Thyroid gland (tissue), 4 donors: ENCODE measurements at regions not wholly inside any gene's neighbourhood (a gene's known extent, or its start where the extent isn't known, plus 50 kb on each side); places are given as distances from the start of the nearest gene placed in this dataset.

Source experiments
- DNase-seq, 2 donors: peaks; one replicate each; pipeline ENCODE4 v3.0.0-alpha.2; 2019
- H3K27ac ChIP-seq, 3 donors: fragments of 200-600 bp; sonication (generic); 1 replicate in 2 of 3; 2 replicates in 1 of 3; pipeline ENCODE4 v1.5.1; 2016 to 2019; ENCODE audit warnings: mild to moderate bottlenecking in 1 of 3, moderate library complexity in 1 of 3
- H3K27me3 ChIP-seq: fragments of 200-600 bp; sonication (generic); one replicate; pipeline ENCODE4 v1.5.1; 2019
- H3K36me3 ChIP-seq, 2 donors: fragments of 200-600 bp; sonication (generic); one replicate each; pipeline ENCODE4 v1.5.1; 2016 to 2019
- H3K4me1 ChIP-seq, 2 donors: fragments of 200-600 bp; sonication (generic); one replicate each; pipeline ENCODE4 v1.5.1; 2017 to 2019
- H3K4me3 ChIP-seq, 3 donors: fragments of 200-600 bp; sonication (generic); replicated peaks in 1 of 3; 1 replicate in 2 of 3; 2 replicates in 1 of 3; pipeline ENCODE4 v1.5.1; 2016; ENCODE audit warnings: mild to moderate bottlenecking in 1 of 3
- H3K9me3 ChIP-seq: fragments of 200-600 bp; sonication (generic); one replicate; pipeline ENCODE4 v1.5.1; 2017
- POLR2A ChIP-seq, 2 donors: fragments of 450-650 bp; IDR thresholded peaks; one replicate each; pipeline ENCODE4 v1.6.1; 2017; ENCODE audit warnings: antibody characterized with exemption in 2 of 2, mild to moderate bottlenecking in 2 of 2, moderate library complexity in 1 of 2
- WGBS, 2 donors: methylation state at CpG; one replicate each; pipeline ENCODE4 v1.1.5; 2017; 5-methylcytosine and 5-hydroxymethylcytosine counted together
- intact Hi-C: fragments of 100-400 bp; cut with DNase I; formaldehyde crosslinking; loops from one replicate; pipeline ENCODE4 v1.15.1; 2023
- TF ChIP-seq, protein P1 (sequence below), 6 experiments: fragments of 200-600 bp in 3 of 6; fragments of 450-650 bp in 3 of 6; sonication (generic) in 3 of 6; IDR thresholded peaks; one replicate each; pipeline ENCODE4 v1.5.1; 2016 to 2019; ENCODE audit warnings: antibody characterized with exemption in 6 of 6, mild to moderate bottlenecking in 2 of 6, inconsistent platforms in 1 of 6, moderate library complexity in 1 of 6

DNA sequence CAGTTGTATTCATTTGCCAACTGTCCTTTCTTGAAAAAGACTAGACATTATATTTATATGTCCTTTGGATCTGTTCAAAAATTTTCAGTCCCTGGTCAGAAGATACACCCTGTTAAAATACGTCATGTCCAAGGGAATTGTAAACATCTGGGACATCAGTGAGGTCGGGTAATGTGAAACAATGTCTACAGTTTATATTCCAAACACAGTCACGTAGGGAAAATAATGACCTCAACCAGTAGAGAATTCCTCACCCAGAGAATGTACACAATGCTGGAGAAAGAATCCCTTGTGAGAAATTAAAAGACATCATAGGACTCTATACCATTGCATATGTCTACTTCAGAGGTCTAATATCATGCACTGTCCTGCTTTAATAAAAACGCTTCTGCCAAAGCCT is 888.0 kb upstream of the CHAC2 start:
- DNase-seq = no peak
- Histone ChIP-seq H3K4me3 (no peak overlapping the region), H3K4me1 (no peaks in the 10 kb centered on the region), H3K27me3 (no peaks in the 10 kb centered on the region), H3K27ac (no peak overlapping the region), H3K36me3 (no peaks in the 10 kb centered on the region), H3K9me3 (no peaks in the 10 kb centered on the region)
- TF ChIP-seq POLR2A (IDR thresholded peaks at IDR 0.05) = no peak
- TF ChIP-seq, protein P1, sequence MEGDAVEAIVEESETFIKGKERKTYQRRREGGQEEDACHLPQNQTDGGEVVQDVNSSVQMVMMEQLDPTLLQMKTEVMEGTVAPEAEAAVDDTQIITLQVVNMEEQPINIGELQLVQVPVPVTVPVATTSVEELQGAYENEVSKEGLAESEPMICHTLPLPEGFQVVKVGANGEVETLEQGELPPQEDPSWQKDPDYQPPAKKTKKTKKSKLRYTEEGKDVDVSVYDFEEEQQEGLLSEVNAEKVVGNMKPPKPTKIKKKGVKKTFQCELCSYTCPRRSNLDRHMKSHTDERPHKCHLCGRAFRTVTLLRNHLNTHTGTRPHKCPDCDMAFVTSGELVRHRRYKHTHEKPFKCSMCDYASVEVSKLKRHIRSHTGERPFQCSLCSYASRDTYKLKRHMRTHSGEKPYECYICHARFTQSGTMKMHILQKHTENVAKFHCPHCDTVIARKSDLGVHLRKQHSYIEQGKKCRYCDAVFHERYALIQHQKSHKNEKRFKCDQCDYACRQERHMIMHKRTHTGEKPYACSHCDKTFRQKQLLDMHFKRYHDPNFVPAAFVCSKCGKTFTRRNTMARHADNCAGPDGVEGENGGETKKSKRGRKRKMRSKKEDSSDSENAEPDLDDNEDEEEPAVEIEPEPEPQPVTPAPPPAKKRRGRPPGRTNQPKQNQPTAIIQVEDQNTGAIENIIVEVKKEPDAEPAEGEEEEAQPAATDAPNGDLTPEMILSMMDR (IDR thresholded peaks at IDR 0.05) = no peak
- intact Hi-C loops = no loop called here
- WGBS, 2 donors = 84 to 93% methylated on average over 4 of the region's 4 CpGs

DNA sequence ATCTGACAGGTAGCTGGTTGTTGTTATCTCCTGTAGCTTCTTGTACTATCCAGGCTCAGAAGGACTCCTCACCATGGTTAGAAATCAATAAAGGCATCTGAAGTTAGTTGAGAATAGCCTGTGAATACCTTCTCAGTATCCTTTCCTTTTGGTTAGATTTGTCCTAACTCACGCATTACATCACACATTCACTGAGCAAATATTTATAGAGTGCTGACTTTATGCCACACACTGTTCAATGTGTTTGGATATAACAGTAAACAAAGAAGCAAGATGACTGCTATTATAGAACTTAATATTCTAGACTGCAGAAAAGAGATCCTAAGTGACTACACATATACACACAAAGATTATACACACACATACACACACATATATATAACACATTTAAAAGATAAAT is 889.9 kb upstream of the CHAC2 start:
- Histone ChIP-seq H3K4me1 (no peaks in the 10 kb centered on the region), H3K27ac (no peak overlapping the region), H3K4me3 (no peak overlapping the region), H3K27me3 (no peaks in the 10 kb centered on the region), H3K9me3 (no peaks in the 10 kb centered on the region), H3K36me3 (no peaks in the 10 kb centered on the region)
- intact Hi-C loops = no loop called here
- DNase-seq = no peak
- TF ChIP-seq, protein P1 (IDR thresholded peaks at IDR 0.05) = no peak
- TF ChIP-seq POLR2A (IDR thresholded peaks at IDR 0.05) = no peak
- WGBS, 2 donors = 95 to 100% methylated on average over 1 of the region's 1 CpG

DNA sequence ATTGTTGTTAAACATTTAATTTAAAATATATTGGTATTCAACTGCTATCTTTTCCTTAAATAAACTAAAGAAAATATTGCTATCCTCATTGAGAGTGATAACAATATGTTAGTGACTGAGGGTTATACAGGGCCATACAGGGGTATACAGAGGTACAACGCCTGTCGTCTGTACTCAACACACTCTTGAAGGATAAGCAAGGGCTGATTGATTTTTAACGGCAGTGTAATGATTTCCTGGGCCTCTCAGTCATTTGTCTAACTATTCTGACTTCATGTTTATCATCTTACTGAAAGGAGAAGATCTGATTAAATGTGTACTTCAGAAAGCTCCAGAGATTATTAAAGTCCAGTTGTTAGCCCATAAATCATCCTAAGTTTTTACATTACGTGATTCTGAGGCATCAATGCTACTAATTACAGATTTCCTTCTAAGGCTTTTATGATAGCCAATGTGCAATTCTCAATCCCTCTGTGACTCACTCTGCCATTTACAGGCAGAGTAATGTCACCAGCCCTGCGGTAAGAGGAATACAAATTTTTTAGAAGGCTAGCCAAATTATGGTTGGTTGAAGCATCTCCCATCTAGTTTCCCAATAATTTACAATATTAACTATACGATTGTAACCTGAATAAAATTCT is 893.0 kb upstream of the CHAC2 start:
- 80 to 82% methylated on average over 6 of the region's 6 CpGs for WGBS, 2 donors
- intact Hi-C loops = no loop called here
- H3K36me3 ChIP-seq = no peaks in the 10 kb centered on the region
- no peaks in the 10 kb centered on the region for H3K4me1 ChIP-seq
- DNase-seq = no peak
- TF ChIP-seq, protein P1 (IDR thresholded peaks at IDR 0.05) = no peak
- no peak for TF ChIP-seq POLR2A (IDR thresholded peaks at IDR 0.05)
- no peaks in the 10 kb centered on the region for H3K9me3 ChIP-seq
- no peak overlapping the region for H3K4me3 ChIP-seq
- H3K27ac ChIP-seq = no peak overlapping the region
- H3K27me3 ChIP-seq = no peaks in the 10 kb centered on the region

DNA sequence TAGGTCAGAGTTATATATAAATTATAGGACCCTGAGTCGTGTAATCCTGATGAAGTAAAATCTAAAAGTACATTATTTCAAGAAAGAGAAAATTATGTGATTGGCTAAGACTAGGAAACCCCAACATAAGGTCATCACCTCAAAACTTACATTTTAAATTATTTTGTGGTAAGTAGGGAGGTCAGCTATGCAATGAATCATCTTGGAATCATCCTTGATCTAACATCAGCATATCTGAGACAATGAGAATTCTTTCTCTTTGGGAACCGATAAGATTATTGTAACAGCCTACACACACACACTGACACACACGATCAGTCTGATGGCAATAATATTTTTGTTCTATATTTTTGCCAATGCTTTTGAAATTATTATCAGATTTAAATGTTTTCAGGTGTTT is 904.8 kb upstream of the CHAC2 start:
- WGBS, 2 donors = 90% methylated on average over 3 of the region's 3 CpGs
- Histone ChIP-seq H3K27ac (no peak overlapping the region), H3K4me3 (no peak overlapping the region), H3K9me3 (no peaks in the 10 kb centered on the region), H3K4me1 (no peaks in the 10 kb centered on the region), H3K36me3 (no peaks in the 10 kb centered on the region), H3K27me3 (no peaks in the 10 kb centered on the region)
- intact Hi-C loops = no loop called here
- DNase-seq = no peak
- TF ChIP-seq, protein P1 (IDR thresholded peaks at IDR 0.05) = no peak
- TF ChIP-seq POLR2A (IDR thresholded peaks at IDR 0.05) = no peak

DNA sequence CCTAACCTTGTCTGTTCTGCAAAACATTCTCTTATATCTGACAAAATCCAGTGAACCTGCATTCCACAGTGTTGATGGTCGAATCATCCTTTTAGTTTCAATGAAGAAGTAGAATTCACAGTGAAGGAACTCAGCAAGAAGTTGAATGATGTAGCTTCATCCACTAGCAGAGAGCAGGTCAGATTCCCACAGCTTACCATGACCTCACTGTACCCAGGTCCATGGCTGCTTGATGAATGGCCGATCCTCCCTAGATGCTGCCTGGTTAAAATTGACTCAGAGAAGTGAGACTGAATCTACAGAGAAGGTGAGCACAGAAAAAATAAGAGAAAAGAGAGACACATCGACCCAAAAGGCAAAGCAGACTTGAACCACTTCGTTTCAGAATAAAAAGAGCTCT is 906.0 kb upstream of the CHAC2 start:
- Histone ChIP-seq H3K27ac (no peak overlapping the region), H3K9me3 (no peaks in the 10 kb centered on the region), H3K4me3 (no peak overlapping the region), H3K4me1 (no peaks in the 10 kb centered on the region), H3K27me3 (no peaks in the 10 kb centered on the region), H3K36me3 (no peaks in the 10 kb centered on the region)
- intact Hi-C loops = no loop called here
- no peak for DNase-seq
- WGBS, 2 donors = 83 to 85% methylated on average over 4 of the region's 4 CpGs
- no peak for TF ChIP-seq POLR2A (IDR thresholded peaks at IDR 0.05)
- TF ChIP-seq, protein P1 (IDR thresholded peaks at IDR 0.05) = no peak
